GM12865 (cell line): ENCODE measurements at regions not wholly inside any gene's neighbourhood (a gene's known extent, or its start where the extent isn't known, plus 50 kb on each side); places are given as distances from the start of the nearest gene placed in this dataset.

Source experiments
- DNase-seq: peaks from one replicate; pipeline ENCODE4 v3.0.0; 2010; ENCODE audit warnings: low read depth
- H3K4me3 ChIP-seq: 2 replicates; pipeline ENCODE4 v1.5.1; 2011; ENCODE audit warnings: mild to moderate bottlenecking, low read depth, low read length, control low read depth
- CTCF ChIP-seq: IDR thresholded peaks from 2 replicates; pipeline ENCODE4 v1.5.1; 2011; ENCODE audit warnings: low read length, control low read depth, low read depth, inconsistent platforms; ENCODE audit not compliant: insufficient read depth; ENCODE audit errors: missing control alignments

- no peak for TF ChIP-seq CTCF
- no peak for DNase-seq
- no peak overlapping the region for H3K4me3 ChIP-seq
These were observed 83.0 kb upstream of the GRXCR1 start for GRCh38 chr4:42809419-42810084.

GRCh38 chr4:42806303-42806835 is 86.1 kb upstream of the GRXCR1 start:
- DNase-seq: no peak
- no peak overlapping the region for H3K4me3 ChIP-seq
- no peak for TF ChIP-seq CTCF

GRCh38 chr4:42789041-42789567 is 103.4 kb upstream of the GRXCR1 start:
- no peak overlapping the region for H3K4me3 ChIP-seq
- no peak for DNase-seq
- TF ChIP-seq CTCF: no peak

GRCh38 chr4:42787079-42787463 is 105.4 kb upstream of the GRXCR1 start:
- no peak for DNase-seq
- TF ChIP-seq CTCF: no peak
- H3K4me3 ChIP-seq: no peak overlapping the region

- no peak for DNase-seq
- no peak overlapping the region for H3K4me3 ChIP-seq
- TF ChIP-seq CTCF: no peak
These were observed 106.0 kb upstream of the GRXCR1 start for GRCh38 chr4:42786350-42787078.

GRCh38 chr4:42785817-42786216 is 106.7 kb upstream of the GRXCR1 start:
- no peak for DNase-seq
- no peak for TF ChIP-seq CTCF
- no peak overlapping the region for H3K4me3 ChIP-seq
